ENCODE measurements at regions not wholly inside any gene's neighbourhood (a gene's known extent, or its start where the extent isn't known, plus 50 kb on each side); places are given as distances from the start of the nearest gene placed in this dataset.

DNA sequence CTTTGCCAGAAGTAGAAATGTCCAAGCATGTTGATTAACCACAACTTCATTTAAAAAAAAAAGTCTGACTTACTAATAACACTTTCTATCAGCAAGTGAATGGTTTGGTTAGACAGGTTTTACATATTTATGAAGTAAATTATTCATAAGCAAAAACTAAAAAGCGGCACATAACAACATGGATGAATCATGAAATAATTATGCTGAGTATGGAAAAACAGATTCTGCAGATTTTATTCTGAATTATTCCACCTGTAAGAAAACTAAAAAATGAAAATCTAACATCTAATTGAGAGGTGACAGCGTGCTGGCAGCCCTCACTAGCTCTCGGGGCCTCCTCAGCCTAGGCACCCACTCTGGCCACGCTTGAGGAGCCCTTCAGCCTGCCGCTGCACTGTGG, 173.5 kb downstream of the ADAM29 start:
- TF ChIP-seq CTCF (conservative IDR thresholded peaks at IDR 0.05; ENCODE audit: low read length), result no peak
- TF ChIP-seq EZH2phosphoT487 (IDR thresholded peaks at IDR 0.05; ENCODE audit: borderline replicate concordance, low read depth, low read length), result no peak

All from OCI-LY7 (cell line).